ENCODE measurements at regions not wholly inside any gene's neighbourhood (a gene's known extent, or its start where the extent isn't known, plus 50 kb on each side); places are given as distances from the start of the nearest gene placed in this dataset.

GRCh38 chr2:8403876-8404275 is 278.0 kb upstream of the ID2 start:
- Histone ChIP-seq H2AFZ (ENCODE audit: low read length) (no peak overlapping the region), H3K18ac (ENCODE audit: insufficient read length, low read depth, low read length) (no peak overlapping the region), H3K79me1 (ENCODE audit: insufficient read depth, low read depth, low read length, poor library complexity, severe bottlenecking) (no peaks in the 10 kb centered on the region), H3K4me2 (ENCODE audit: insufficient read depth, insufficient read length, low read length) (no peak overlapping the region), H4K20me1 (ENCODE audit: control insufficient read depth, insufficient read depth, insufficient read length) (no peaks in the 10 kb centered on the region), H4K5ac (ENCODE audit: insufficient read length, low read depth, low read length) (no peak overlapping the region), H3K4me1 (ENCODE audit: insufficient read depth, low read length) (no peaks in the 10 kb centered on the region), H2BK20ac (ENCODE audit: low read depth, low read length, poor library complexity, severe bottlenecking) (no peak overlapping the region), H3K9me3 (ENCODE audit: control insufficient read depth, low read depth, low read length) (no peaks in the 10 kb centered on the region), H3K56ac (ENCODE audit: insufficient read length, low read depth, low read length) (no peak overlapping the region), H4K91ac (ENCODE audit: insufficient read length, low read depth, low read length) (no peak overlapping the region), H3K9ac (ENCODE audit: extremely low read depth, insufficient read length, low read length) (no peak overlapping the region), H2AK5ac (ENCODE audit: insufficient read length, low read length) (no peak overlapping the region), H2BK5ac (ENCODE audit: insufficient read length, low read length) (no peak overlapping the region), H2BK12ac (ENCODE audit: insufficient read length, low read depth, low read length) (no peak overlapping the region), H3T11ph (ENCODE audit: low read length) (no peak overlapping the region), H3K79me2 (ENCODE audit: insufficient read depth, low read length) (no peaks in the 10 kb centered on the region), H3K4ac (ENCODE audit: low read depth, low read length) (no peak overlapping the region), H3K23me2 (ENCODE audit: insufficient read length, low read depth, low read length, poor library complexity, severe bottlenecking) (no peaks in the 10 kb centered on the region), H3K14ac (ENCODE audit: insufficient read depth, low read length) (no peak overlapping the region), H4K8ac (replicated peaks; ENCODE audit: insufficient read length, low read depth, low read length) (no peak overlapping the region), H3K23ac (ENCODE audit: insufficient read length, low read depth, low read length) (no peak overlapping the region), H3K27me3 (ENCODE audit: insufficient read depth, low read length) (no peaks in the 10 kb centered on the region), H2BK15ac (ENCODE audit: low read depth, low read length) (no peak overlapping the region), H2BK120ac (ENCODE audit: low read depth, low read length, poor library complexity, severe bottlenecking) (no peak overlapping the region), H3K27ac (ENCODE audit: insufficient read length, low read depth, low read length) (no peak overlapping the region)
- Mint-ChIP-seq H3K4me3 (no peak overlapping the region), H3K36me3 (ENCODE audit: insufficient read depth in 1 of 3, low read depth in 3 of 3) (no peaks in the 10 kb centered on the region; a peak in 1 of 7 replicates), H3K9me3 (no peaks in the 10 kb centered on the region), H3K4me1 (peaks cover 3 to 4% of the 10 kb centered on the region in 2 experiments; a peak in 2 of 4 replicates), H3K27me3 (ENCODE audit: low read depth) (peaks cover 1% of the 10 kb centered on the region; the same call in 1 of the 2 replicates), H3K27ac (peak overlapping the region in 1 of 3 experiments; percentile 30; a peak in 1 of 7 replicates)
- no peak for DNase-seq
- no CpG with 5 or more reads among the region's 6 CpGs for WGBS (ENCODE audit: extremely low coverage, insufficient read length, low lambda C conversion rate)
- TF ChIP-seq, protein P1, sequence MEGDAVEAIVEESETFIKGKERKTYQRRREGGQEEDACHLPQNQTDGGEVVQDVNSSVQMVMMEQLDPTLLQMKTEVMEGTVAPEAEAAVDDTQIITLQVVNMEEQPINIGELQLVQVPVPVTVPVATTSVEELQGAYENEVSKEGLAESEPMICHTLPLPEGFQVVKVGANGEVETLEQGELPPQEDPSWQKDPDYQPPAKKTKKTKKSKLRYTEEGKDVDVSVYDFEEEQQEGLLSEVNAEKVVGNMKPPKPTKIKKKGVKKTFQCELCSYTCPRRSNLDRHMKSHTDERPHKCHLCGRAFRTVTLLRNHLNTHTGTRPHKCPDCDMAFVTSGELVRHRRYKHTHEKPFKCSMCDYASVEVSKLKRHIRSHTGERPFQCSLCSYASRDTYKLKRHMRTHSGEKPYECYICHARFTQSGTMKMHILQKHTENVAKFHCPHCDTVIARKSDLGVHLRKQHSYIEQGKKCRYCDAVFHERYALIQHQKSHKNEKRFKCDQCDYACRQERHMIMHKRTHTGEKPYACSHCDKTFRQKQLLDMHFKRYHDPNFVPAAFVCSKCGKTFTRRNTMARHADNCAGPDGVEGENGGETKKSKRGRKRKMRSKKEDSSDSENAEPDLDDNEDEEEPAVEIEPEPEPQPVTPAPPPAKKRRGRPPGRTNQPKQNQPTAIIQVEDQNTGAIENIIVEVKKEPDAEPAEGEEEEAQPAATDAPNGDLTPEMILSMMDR (conservative IDR thresholded peaks at IDR 0.05) = no peak

Data from H9 (cell line).